Subcutaneous abdominal adipose tissue (tissue), 5 donors: ENCODE measurements at regions not wholly inside any gene's neighbourhood (a gene's known extent, or its start where the extent isn't known, plus 50 kb on each side); places are given as distances from the start of the nearest gene placed in this dataset.
"Not testable (repeated sequence)": the region's sequence is repeated elsewhere in the genome, so short reads cannot be mapped to it uniquely, and the experiment has no call there.

Experiments
- H3K27ac ChIP-seq: one replicate; pipeline ENCODE4 v1.7.0; 2013; ENCODE audit warnings: low read depth, mild to moderate bottlenecking, inconsistent platforms, low read length, moderate library complexity
- H3K27me3 ChIP-seq, 5 donors: one replicate each; pipeline ENCODE4 v1.7.0; 2013; ENCODE audit warnings: low read length in 5 of 5, inconsistent platforms in 1 of 5; ENCODE audit not compliant: control insufficient read depth in 5 of 5, insufficient read depth in 4 of 5
- H3K36me3 ChIP-seq, 5 donors: one replicate each; pipeline ENCODE4 v1.7.0; 2013; ENCODE audit warnings: low read length in 5 of 5; ENCODE audit not compliant: control insufficient read depth in 5 of 5, insufficient read depth in 5 of 5
- H3K4me1 ChIP-seq, 5 donors: one replicate each; pipeline ENCODE4 v1.7.0; 2013; ENCODE audit warnings: low read length in 5 of 5, mild to moderate bottlenecking in 3 of 5, moderate library complexity in 1 of 5; ENCODE audit not compliant: control insufficient read depth in 5 of 5, insufficient read depth in 5 of 5
- H3K4me3 ChIP-seq, 5 donors: one replicate each; pipeline ENCODE4 v1.7.0; 2013; ENCODE audit warnings: low read length in 5 of 5, low read depth in 1 of 5
- H3K9ac ChIP-seq, 5 donors: one replicate each; pipeline ENCODE4 v1.7.0; 2013; ENCODE audit warnings: low read length in 5 of 5, mild to moderate bottlenecking in 4 of 5, moderate library complexity in 3 of 5
- H3K9me3 ChIP-seq, 5 donors: one replicate each; pipeline ENCODE4 v1.7.0; 2013; ENCODE audit warnings: low read length in 5 of 5; ENCODE audit not compliant: control insufficient read depth in 5 of 5
- donor health status: healthy.
- donor health status: healthy.
- donor health status: healthy.
- donor health status: healthy.
- donor health status: healthy.

- Histone ChIP-seq H3K27ac (no peak overlapping the region), H3K4me1 (peaks cover 0 to 7% (median 0%) of the 10 kb centered on the region in 5 donors), H3K27me3 (no peaks in the 10 kb centered on the region), H3K9ac (no peak overlapping the region), H3K4me3 (no peak overlapping the region), H3K9me3 (no peaks in the 10 kb centered on the region), H3K36me3 (no peaks in the 10 kb centered on the region)
Observed at GRCh38 chr15:66993090-66993489, 72.3 kb upstream of the SMAD3 start.

- H3K4me3 ChIP-seq = no peak overlapping the region
- H3K27me3 ChIP-seq = no peaks in the 10 kb centered on the region
- H3K4me1 ChIP-seq = peaks cover 0 to 7% (median 0%) of the 10 kb centered on the region in 5 donors
- no peak overlapping the region for H3K9ac ChIP-seq
- peaks cover 0 to 5% (median 0%) of the 10 kb centered on the region in 5 donors for H3K9me3 ChIP-seq
- no peaks in the 10 kb centered on the region for H3K36me3 ChIP-seq
- H3K27ac ChIP-seq = no peak overlapping the region
Observed at GRCh38 chr15:66993874-66994696, 71.3 kb upstream of the SMAD3 start.

- Histone ChIP-seq H3K27ac (no peak overlapping the region), H3K9ac (no peak overlapping the region), H3K4me1 (peaks cover 0 to 7% (median 0%) of the 10 kb centered on the region in 5 donors), H3K36me3 (no peaks in the 10 kb centered on the region), H3K4me3 (no peak overlapping the region), H3K27me3 (no peaks in the 10 kb centered on the region), H3K9me3 (peaks cover 0 to 5% (median 0%) of the 10 kb centered on the region in 5 donors)
Observed at GRCh38 chr15:66994927-66995656, 70.3 kb upstream of the SMAD3 start.

- H3K4me3 ChIP-seq = no peak overlapping the region
- H3K4me1 ChIP-seq = peaks cover 0 to 7% (median 0%) of the 10 kb centered on the region in 5 donors
- H3K36me3 ChIP-seq = no peaks in the 10 kb centered on the region
- H3K9me3 ChIP-seq = peaks cover 0 to 5% (median 0%) of the 10 kb centered on the region in 5 donors
- no peaks in the 10 kb centered on the region for H3K27me3 ChIP-seq
- H3K9ac ChIP-seq = no peak overlapping the region
- H3K27ac ChIP-seq = no peak overlapping the region
Observed at GRCh38 chr15:66996094-66996493, 69.3 kb upstream of the SMAD3 start.

GRCh38 chr15:66997212-66997611, 68.2 kb upstream of the SMAD3 start:
- H3K27me3 ChIP-seq = no peaks in the 10 kb centered on the region
- H3K4me1 ChIP-seq = peaks cover 0 to 7% (median 0%) of the 10 kb centered on the region in 5 donors
- no peak overlapping the region for H3K9ac ChIP-seq

GRCh38 chr15:66998234-66998633, 67.2 kb upstream of the SMAD3 start:
- H3K4me3 ChIP-seq, H3K4me1 ChIP-seq, H3K36me3 ChIP-seq, H3K9me3 ChIP-seq, H3K9ac ChIP-seq, H3K27me3 ChIP-seq, H3K27ac ChIP-seq: not testable (repeated sequence)

More at GRCh38 chr15:66997212-66997611, 68.2 kb upstream of the SMAD3 start:
- H3K27ac ChIP-seq = no peak overlapping the region
- peaks cover 0 to 5% (median 0%) of the 10 kb centered on the region in 5 donors for H3K9me3 ChIP-seq
- no peak overlapping the region for H3K4me3 ChIP-seq
- H3K36me3 ChIP-seq = no peaks in the 10 kb centered on the region

- H3K9me3 ChIP-seq = peaks cover 0 to 5% (median 0%) of the 10 kb centered on the region in 5 donors
- no peak overlapping the region for H3K27ac ChIP-seq
- peaks cover 0 to 1% (median 0%) of the 10 kb centered on the region in 5 donors for H3K4me1 ChIP-seq
- H3K4me3 ChIP-seq = no peak overlapping the region
- H3K36me3 ChIP-seq = no peaks in the 10 kb centered on the region
- H3K9ac ChIP-seq = no peak overlapping the region
- H3K27me3 ChIP-seq = no peaks in the 10 kb centered on the region
Observed at GRCh38 chr15:66999046-66999968, 66.1 kb upstream of the SMAD3 start.

- no peak overlapping the region for H3K9ac ChIP-seq
- no peak overlapping the region for H3K27ac ChIP-seq
- peaks cover 0 to 5% (median 0%) of the 10 kb centered on the region in 5 donors for H3K4me1 ChIP-seq
- H3K9me3 ChIP-seq = peaks cover 0 to 5% (median 0%) of the 10 kb centered on the region in 5 donors
- H3K36me3 ChIP-seq = no peaks in the 10 kb centered on the region
- no peak overlapping the region for H3K4me3 ChIP-seq
- H3K27me3 ChIP-seq = no peaks in the 10 kb centered on the region
Observed at GRCh38 chr15:67000896-67001295, 64.5 kb upstream of the SMAD3 start.

- Histone ChIP-seq H3K36me3 (no peaks in the 10 kb centered on the region), H3K9me3 (peaks cover 0 to 5% (median 0%) of the 10 kb centered on the region in 5 donors), H3K27me3 (no peaks in the 10 kb centered on the region), H3K9ac (no peak overlapping the region), H3K4me1 (peaks cover 0 to 5% (median 0%) of the 10 kb centered on the region in 5 donors), H3K27ac (no peak overlapping the region), H3K4me3 (no peak overlapping the region)
Observed at GRCh38 chr15:67002368-67002767, 63.0 kb upstream of the SMAD3 start.
